Keratinocyte (primary cell): ENCODE measurements at regions not wholly inside any gene's neighbourhood (a gene's known extent, or its start where the extent isn't known, plus 50 kb on each side); places are given as distances from the start of the nearest gene placed in this dataset.

Experiments
- CTCF ChIP-seq, 3 experiments: IDR thresholded peaks in 1 of 3; conservative IDR thresholded peaks in 1 of 3; optimal IDR thresholded peaks in 1 of 3; 2 replicates in 2 of 3; 3 replicates in 1 of 3; pipeline versions ENCODE3 to v1.5.1; 2011; ENCODE audit warnings: low read length in 3 of 3, mild to moderate bottlenecking in 3 of 3, moderate library complexity in 2 of 3, control low read depth in 1 of 3, inconsistent platforms in 1 of 3; ENCODE audit not compliant: insufficient read depth in 2 of 3; ENCODE audit errors: extremely low read depth in 1 of 3
- EZH2 ChIP-seq: IDR thresholded peaks from one replicate; pipeline ENCODE4 v1.6.1; 2012; ENCODE audit warnings: inconsistent platforms, mild to moderate bottlenecking, low read length, moderate library complexity

GRCh38 chr1:194103101-194103500, 916.7 kb upstream of the B3GALT2 start:
- TF ChIP-seq CTCF (optimal IDR thresholded peaks at IDR 0.05 in 1 of 3, IDR thresholded peaks at IDR 0.05 in 1 of 3, conservative IDR thresholded peaks at IDR 0.05 in 1 of 3; ENCODE audit: extremely low read depth in 1 of 3, insufficient read depth in 2 of 3, low read length in 3 of 3), result no peak
- no peak for TF ChIP-seq EZH2
